AG10803 (cell line): ENCODE measurements at regions not wholly inside any gene's neighbourhood (a gene's known extent, or its start where the extent isn't known, plus 50 kb on each side); places are given as distances from the start of the nearest gene placed in this dataset.

Experiments used
- DNase-seq: peaks from one replicate; pipeline ENCODE4 v3.0.0; 2010; ENCODE audit warnings: low read depth
- H3K4me3 ChIP-seq: 2 replicates; pipeline ENCODE4 v1.5.1; 2011; ENCODE audit warnings: mild to moderate bottlenecking, low read length, control low read depth
- CTCF ChIP-seq: conservative IDR thresholded peaks from 2 replicates; pipeline ENCODE4 v1.5.1; 2011; ENCODE audit warnings: mild to moderate bottlenecking, low read length, control low read depth, inconsistent platforms

- no peak overlapping the region for H3K4me3 ChIP-seq
- peak; percentile 75 for DNase-seq
- no peak for TF ChIP-seq CTCF
Measured at GRCh38 chr4:152258804-152259708, 276.8 kb downstream of the FBXW7 start.

- no peak for DNase-seq
- no peak for TF ChIP-seq CTCF
- H3K4me3 ChIP-seq: no peak overlapping the region
Measured at GRCh38 chr4:152258391-152258790, 277.5 kb downstream of the FBXW7 start.

- no peak for TF ChIP-seq CTCF
- no peak overlapping the region for H3K4me3 ChIP-seq
- DNase-seq: peak; percentile 70
Measured at GRCh38 chr4:152257601-152258066, 278.3 kb downstream of the FBXW7 start.

- no peak overlapping the region for H3K4me3 ChIP-seq
- TF ChIP-seq CTCF: no peak
- DNase-seq: no peak
Measured at GRCh38 chr4:152256996-152257395, 278.9 kb downstream of the FBXW7 start.

GRCh38 chr4:152255437-152255836 is 280.5 kb downstream of the FBXW7 start:
- DNase-seq: peak; percentile 30
- TF ChIP-seq CTCF: no peak
- no peak overlapping the region for H3K4me3 ChIP-seq

GRCh38 chr4:152248347-152248746 is 287.5 kb downstream of the FBXW7 start:
- H3K4me3 ChIP-seq: no peak overlapping the region
- no peak for TF ChIP-seq CTCF
- no peak for DNase-seq
